DMS153 treated with DMSO at 0.1 percent for 48 hours (cell line): ENCODE measurements at regions not wholly inside any gene's neighbourhood (a gene's known extent, or its start where the extent isn't known, plus 50 kb on each side); places are given as distances from the start of the nearest gene placed in this dataset.

Experiments
- DNase-seq: peaks from one replicate; lab custom pipeline; 2025; ENCODE audit not compliant: unreplicated experiment; lab: John Stamatoyannopoulos, UW

DNA sequence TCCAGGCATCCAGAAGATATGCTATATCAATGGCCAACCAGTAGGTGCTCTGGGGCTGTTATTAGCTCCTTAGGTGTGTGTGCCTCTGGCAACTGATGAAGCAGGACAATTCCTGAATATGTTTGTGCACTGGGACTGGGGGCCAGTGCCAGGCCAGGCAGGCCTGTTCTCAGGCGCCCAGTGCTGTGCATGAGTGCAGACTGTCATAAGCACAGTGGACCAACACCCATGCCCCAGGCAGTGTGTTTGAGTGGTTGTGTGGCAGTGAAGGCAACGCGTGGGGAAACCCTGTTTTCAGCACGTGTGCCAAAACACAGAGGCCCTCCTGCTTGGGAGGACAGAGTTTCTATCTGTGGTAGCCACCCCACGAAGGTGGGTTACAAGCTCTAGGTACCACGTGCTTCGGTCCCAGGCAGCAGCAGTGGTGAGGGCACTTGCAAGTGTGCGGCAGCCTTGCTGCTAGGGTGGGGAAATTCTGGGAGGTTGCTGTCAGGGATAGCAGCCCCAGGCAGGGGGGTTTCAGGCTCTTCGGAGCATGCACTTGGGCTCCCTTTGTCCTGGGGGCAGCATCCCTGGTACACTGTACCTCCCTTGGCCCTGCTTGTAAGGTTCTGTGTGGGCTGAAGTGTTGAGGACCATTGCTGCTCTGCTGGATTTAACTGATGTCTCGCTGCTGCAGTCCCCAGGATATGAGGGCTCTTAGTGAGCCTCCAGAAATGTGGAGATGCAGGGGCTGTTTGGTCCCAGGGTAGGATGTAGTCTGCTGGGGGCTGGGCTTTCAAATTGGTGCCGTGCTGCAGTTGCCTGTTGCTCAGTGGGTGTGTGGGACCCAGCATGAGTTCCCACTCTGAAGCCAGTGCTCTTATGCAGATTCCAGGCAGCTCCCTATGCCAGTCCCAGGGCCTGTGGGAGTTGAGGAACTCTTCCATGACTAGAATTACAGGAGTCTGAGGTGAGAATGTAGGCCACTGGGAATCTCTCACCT is 280.9 kb downstream of the RPRM start:
- no peak for DNase-seq

DNA sequence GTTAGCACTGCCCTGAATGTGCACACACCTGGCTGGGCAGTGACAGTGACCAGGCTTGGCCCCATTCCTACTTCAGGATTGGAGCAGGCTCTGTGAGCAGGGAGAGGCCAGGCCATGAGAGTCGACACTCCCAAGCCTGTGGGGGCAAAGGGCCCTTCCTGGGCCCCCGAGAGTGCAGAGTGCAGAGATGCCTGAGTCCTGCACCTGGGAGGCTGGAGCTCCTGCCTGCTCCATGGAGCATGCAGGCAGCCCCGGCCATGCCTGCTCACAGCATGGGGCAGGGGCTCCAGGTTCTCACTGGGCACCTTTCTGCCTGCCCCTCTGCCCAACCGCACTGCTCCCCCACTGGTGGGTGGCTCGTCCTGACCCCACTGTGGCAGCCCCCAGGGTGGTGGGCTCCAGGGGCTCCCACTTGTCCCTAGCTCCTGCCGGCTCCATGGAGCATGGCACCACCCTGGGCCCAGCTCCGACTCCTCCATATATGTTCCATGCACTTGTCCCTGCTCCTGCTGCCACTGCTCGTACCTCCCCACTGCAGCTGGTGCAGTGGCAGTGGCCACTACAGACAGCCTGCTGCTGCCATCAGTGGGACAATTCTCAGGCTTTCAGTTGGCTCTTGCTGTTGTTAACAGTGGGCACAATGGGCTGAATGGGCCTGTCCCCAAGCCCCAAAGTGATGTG is 282.0 kb downstream of the RPRM start:
- no peak for DNase-seq

DNA sequence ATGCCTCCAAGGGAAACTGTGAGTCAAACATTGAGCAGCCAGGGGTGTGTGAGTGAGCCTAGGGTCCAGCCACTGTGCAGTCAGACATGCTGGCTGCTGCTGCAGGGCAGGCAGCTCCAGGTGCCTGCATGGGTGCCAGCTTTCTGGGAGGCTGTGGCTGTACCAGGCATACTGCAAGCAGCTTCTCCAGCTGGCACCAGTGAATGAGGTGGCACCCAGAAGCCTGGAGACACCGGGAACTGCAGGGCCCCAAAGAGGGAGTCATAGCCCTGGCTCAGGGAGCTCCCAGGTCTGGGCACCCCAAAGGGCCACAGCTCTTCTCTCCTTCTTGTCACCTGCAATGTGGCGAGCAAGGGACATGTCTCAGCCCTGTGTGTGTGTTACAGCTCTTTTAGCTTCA is 283.2 kb downstream of the RPRM start:
- no peak for DNase-seq

DNA sequence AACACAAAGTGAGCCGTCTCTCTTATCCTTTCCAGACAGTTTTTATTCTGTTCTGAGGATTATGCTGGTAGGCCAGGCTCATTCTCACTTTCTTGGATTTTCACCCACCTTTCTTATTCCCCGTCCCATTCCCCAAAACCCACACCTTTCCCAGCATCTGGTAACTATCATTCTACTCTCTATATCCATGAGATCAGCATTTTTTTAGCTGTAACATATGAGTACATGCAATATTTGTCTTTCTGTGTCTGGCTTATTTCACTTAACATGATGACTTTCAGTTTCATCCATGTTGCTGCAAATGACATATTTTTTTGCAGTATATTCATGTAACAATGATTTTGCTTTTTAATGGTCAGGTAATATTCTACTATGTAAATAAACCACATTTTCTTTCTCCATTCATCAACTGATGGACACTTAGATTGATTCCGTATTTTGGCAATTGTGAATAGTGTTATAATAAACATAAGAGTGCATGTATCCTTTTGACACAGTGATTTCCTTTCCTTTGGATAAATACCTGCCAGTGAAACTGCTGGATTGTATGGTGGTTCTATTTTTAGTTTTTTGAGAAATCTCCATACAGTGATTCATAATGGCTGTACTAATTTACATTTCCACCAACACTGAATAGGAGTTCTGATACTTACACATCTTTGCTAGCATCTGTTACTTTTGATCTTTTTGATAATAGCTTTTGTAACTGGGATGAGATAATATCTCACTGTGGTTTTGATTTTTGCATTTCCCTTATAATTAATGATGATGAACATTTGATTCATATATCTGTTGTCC is 289.3 kb downstream of the RPRM start:
- no peak for DNase-seq

DNA sequence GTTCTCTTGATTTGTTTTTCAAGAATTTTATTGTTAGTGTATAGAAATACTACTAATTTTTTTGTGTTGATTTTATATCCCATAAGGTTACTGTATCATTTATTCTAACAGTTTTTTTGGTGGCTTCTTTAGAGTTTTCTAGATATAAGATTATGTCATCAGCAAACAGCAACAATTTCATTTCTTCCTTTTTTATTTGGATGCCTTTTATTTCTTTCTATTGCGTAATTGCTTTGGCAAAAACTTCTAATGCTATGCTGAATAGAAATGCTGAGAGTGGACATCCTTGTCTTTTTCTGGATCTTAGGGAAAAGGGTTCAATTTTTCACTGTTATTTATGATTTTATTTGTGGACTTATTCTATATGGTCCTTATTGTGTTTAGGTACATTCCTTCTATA is 298.8 kb downstream of the RPRM start:
- DNase-seq, result no peak

DNA sequence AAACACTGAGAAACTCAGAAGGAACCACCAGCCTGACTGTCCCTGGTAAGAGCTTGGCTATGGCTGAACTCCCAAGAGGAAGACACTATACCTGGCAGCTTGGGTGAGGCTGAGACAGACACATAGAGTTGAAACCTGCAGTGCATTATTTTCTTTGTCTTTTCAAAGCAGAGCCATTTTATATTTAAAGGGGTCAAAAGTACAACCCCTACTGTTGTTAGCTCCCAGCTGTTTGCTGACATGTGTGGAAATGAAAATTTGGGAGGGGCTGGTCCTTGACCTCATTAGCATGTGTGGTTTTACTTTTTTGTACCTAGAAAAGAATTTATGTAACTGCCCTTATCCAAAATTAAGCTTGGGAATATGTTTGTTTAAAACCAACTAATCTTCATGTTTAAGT is 309.0 kb downstream of the RPRM start:
- no peak for DNase-seq

DNA sequence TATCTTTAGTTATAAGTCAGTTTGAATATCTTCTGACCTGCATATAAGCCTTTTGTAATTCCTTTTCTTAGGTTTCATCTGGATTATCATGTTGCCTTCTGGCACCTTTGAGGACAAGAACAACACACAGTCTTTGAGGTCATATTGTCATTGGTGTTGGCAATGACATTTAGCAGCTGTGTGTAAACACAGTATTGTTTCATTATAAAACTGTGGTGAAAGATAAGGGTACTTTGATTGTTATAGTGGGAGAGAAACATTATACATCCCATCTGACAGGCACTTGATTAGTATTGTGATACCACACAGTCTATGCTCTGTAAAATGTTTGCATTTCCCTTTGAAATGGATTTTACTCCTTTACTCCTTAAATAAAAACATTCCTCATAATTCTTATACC is 313.5 kb downstream of the RPRM start:
- DNase-seq, result no peak

DNA sequence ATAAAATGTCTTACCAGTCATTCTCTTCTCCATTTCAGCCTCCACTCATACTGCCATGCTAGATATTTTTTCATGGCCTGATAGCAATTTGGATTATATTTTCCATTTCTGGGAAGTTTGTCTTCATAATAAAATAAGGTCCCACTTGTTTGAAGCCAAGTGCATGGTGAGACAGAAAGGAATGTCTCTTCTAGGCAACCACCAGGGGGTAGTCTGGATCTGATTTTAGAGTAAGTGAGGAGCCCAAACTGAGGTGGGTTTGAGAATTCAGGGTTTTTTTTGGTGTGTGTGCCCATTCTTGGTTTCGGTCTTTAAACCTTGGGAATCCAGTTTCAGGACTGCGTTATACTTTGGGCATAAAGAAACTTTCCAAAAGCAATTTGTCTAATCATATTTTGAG is 315.5 kb downstream of the RPRM start:
- peak; percentile 39 for DNase-seq

DNA sequence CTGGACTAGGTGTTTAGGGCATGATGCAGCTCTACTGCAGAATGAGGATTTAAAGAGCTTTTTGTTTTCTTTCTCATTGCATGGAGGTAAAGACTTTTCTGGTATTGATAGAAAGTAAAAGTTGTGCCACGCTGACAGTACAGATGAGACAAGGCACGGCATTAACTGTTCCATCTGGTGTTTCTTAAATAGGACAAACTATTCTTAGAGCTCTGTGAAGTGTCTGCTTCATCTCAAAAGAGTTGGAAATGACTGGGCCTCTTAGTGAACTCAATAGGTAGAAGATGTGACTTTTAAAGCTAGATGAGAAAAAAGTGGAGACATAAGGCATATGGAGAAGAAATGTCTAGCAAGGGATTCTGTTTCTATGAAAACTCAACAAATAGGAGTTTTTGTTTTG is 321.8 kb downstream of the RPRM start:
- no peak for DNase-seq

DNA sequence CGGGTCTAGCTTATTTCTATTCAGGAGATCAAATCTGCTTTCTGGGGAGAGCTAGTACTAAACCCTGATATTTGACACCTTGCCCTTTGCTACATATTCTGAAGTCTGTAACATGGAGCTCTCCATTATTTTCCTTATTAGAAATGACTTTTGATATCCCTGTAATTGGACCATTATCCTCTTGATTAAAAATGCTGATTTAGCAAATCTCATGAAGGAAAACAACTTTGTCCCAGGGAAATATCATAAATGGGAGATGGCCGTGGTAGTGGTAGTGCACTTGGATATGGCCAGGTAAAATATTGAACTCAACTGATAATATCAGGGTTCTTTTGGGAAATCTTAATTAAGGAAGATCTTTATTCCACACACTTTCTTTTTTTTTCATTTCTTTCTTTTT is 326.5 kb downstream of the RPRM start:
- no peak for DNase-seq

DNA sequence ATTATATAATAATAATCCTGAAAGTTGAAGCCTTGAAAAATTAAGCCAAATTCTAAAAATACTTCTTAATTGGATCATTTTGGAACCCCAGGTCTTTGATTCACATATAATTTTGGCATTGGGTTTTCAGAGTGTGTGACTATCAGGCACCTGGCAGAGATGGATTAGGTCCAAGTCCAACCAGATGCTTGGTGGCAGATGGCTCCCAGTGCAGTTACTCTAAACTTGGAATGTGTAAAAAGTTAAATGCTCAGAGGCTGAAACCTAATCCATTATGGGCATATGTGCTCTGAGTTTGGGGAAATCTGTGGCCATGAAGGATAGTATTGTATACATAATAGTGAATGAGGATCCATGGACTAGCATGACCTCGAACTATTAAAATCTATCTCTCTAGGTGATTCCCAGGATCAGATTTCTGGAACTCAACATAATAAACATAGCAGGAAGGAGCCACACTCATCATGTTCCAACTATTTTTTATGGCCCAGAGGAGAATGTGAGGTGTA is 333.0 kb downstream of the RPRM start:
- no peak for DNase-seq

DNA sequence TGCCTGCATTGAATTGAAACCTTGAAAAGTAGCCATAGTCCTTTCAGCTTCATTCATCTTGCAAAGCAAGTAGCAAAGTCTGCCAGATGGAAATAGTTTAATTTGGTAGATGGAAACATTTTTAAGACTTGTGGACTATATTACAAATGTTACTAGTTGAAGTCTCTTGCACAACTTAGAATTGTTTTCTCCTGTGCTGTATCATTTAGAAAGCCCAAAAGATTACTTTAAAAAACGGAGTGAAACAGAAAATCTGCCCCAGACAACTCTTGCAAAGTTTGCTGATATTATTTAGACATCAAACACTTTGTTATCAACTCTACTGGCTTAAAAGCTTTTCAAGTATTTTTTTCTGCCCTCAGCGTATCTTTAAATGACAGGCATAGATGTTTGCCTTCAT is 335.0 kb downstream of the RPRM start:
- no peak for DNase-seq

DNA sequence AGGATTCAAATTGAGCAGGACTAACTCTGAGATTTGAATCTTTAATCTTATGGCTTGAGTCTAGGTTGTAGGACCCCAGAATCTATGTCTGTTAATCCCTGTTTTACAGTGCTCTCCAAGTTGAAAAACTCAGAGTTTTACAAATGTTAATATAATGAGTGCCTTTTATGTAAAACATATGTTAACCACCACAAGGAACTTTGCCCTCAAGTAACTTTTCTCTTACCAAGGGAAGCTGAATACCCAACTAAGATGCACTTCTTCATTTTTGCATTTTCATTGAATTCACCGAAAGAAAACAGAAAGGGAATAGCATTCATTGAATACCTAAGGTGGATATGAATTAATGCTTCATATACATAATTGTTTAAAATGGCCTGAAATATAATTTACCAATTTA is 338.1 kb downstream of the RPRM start:
- DNase-seq, result no peak

DNA sequence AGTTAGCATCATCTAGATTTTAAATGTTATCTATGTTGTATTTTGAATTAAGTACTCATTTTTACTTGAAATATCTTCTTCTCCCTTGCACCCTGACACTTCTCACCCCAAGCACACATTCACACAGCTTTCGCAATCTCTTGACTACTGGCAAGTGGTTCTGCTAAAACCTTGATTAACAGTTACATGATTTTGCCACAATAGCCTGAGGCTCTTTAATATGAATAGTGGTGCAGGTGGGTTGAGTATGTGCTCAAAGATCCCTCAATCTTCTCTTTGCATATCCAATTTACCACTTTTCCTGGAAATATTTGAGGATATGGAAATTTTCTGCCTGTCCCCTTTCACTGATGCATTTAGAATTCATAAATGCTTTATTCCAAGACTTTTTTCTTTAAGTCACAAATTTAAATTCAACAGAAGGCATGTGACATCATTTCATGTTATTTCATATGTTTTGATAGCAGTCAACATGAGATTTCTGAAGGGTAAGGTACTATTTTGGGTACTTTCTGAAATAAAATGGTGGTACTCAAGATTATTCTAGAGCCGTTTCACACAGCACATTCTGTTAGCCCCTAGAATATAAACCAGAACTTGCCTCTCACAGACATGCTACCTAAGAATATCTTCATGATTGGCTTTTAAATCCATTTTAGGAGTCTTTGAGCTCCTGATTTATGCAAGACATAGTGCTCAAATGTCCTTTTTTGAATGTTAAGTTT is 339.7 kb downstream of the RPRM start:
- DNase-seq, result no peak

DNA sequence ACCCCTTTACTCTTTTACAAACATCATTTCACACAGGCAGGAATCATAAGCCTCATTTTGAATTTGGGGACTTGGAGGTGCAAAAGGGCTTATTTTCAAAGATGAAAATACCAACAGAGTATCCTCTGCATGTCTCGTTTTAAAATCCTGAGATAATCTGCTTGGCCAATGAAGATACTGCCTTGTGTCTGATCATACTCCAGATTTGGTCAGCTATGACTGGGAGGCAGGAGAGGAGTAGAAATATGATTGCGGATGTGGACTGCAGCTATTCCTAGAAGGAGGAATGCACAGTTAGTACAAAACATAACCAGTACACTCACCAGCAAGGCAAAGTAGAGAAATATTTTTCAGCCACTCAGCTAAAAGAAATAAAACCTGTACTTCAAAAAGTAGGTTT is 342.3 kb downstream of the RPRM start:
- DNase-seq, result no peak

DNA sequence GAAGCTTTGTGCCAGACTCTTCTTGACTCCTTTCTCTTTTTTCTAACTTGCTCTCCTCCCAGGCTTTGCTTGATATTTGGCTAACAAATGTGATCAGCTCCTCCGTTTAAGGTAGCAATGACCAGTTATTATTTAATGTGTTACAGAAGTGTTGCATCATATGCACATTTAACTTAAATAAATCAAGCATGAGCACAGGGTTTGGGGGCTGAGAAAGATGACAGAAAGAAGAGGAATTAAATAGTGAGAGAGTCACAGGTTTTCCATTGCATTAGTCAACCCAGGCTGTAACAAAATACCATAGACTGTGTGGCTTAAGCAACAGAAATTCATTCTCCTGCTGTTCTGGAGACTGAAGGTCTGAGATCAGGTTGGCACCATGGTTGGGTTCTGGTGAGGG is 343.8 kb downstream of the RPRM start:
- no peak for DNase-seq

DNA sequence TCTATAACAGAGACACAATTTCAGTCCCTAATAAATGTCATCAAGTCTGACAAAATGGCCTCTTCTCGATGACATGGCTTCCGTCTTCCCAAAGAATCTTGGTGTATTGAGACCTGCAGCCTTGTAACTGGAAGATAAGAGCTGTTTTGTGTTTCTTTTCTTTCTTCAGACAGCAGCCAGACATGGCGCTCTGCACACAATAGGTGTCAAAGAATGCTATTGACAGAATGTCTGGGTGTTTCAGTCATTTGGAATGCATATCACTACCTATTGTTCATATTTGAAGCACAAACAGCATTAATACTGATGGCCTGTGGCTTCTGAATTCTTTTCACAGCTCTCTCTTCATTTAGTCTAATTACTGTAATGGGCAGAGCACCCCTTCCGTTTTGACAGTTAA is 344.8 kb downstream of the RPRM start:
- DNase-seq, result no peak

DNA sequence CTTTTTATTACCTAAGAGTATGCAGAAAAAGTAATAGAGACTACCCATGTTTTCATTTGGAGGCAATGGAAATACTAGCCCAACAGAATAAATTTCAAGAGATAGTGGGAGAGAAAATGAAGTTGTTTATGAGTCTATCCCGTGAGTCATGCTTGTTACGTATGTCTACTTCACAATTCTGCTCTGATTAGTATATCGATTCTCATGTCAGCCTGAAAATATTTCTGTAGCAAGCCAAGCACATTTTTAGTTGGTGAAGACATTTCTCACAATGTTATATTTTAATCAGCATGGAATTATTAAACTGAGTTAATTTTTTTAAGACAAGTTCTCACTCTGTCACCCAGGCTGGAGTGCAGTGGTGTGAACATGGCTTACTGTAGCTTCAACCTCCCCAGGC is 346.1 kb downstream of the RPRM start:
- no peak for DNase-seq

DNA sequence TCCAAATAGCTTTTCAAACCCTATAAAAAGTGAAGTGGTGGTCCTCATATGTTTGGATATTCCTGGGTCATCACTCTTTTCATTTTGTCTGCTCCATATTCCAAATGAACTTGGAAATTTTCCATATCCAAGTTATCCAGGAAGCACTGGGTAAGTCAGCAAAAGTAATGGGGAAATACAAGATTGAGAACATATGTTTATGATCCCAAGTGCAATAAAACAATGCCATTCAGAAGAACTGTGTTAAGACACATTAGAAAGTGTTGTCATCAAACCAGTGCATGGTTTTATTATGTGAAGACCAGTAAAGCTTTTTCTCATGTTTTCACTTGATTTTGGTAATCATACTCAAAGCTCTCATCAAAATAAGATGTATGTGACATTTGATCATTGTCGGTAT is 363.4 kb downstream of the RPRM start:
- no peak for DNase-seq

DNA sequence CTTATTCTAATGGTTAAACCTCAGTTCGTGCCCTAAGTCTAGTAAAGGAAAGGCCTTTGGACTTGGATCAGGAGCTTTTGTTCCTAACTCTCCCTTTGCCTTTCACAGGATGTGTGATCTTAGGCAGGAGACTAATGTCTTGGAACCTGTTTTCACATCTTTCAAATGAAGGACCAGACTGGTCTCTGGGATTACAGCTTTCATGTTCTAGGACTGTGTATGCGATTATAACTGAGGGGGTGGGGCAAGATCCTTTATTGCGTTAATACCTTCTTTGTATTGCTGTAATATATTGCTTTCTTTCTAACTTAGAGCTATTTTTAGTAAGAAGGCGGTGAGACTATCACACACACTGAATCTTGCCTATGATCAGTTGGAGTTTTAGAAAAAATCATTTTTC is 368.1 kb downstream of the RPRM start:
- DNase-seq, result no peak

DNA sequence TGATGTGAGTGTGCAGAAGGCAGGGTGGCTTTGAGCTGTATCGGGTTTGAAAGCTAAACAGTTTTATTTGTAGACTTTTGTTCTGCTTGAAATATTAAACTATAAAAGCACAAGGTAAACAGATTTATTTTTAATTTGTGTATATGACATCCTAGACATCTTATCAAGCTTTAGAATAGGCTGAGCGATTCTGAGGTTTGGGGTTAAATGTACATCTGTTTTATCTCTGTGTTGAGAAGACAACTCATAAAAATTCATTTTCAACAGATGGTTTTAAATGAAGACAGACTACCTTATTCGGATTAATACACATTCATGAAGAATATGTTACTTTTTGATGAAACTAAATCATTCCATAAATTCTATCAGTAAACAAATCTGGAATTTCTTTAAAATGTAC is 368.8 kb downstream of the RPRM start:
- DNase-seq, result no peak
